22Rv1 (cell line): ENCODE measurements at regions not wholly inside any gene's neighbourhood (a gene's known extent, or its start where the extent isn't known, plus 50 kb on each side); places are given as distances from the start of the nearest gene placed in this dataset.

ENCODE experiments used
- CTCF ChIP-seq: fragments of 450-650 bp; IDR thresholded peaks from 2 replicates; pipeline ENCODE4 v1.5.1; 2017; ENCODE audit warnings: mild to moderate bottlenecking
- ZFX ChIP-seq: fragments of 450-650 bp; IDR thresholded peaks from 2 replicates; pipeline ENCODE4 v1.6.1; 2017; ENCODE audit warnings: antibody characterized with exemption, borderline replicate concordance

GRCh38 chr2:64748561-64748960 lies 94.8 kb upstream of the SERTAD2 start:
- no peak for TF ChIP-seq CTCF
- TF ChIP-seq ZFX = no peak
